OCI-M1 (cell line): ENCODE measurements at regions not wholly inside any gene's neighbourhood (a gene's known extent, or its start where the extent isn't known, plus 50 kb on each side); places are given as distances from the start of the nearest gene placed in this dataset.
A peak's percentile ranks its signal among the peaks of the same experiment; 100 is the strongest.

Experiments
- DNase-seq: peaks from one replicate; lab custom pipeline; 2025; lab: John Stamatoyannopoulos, UW

DNA sequence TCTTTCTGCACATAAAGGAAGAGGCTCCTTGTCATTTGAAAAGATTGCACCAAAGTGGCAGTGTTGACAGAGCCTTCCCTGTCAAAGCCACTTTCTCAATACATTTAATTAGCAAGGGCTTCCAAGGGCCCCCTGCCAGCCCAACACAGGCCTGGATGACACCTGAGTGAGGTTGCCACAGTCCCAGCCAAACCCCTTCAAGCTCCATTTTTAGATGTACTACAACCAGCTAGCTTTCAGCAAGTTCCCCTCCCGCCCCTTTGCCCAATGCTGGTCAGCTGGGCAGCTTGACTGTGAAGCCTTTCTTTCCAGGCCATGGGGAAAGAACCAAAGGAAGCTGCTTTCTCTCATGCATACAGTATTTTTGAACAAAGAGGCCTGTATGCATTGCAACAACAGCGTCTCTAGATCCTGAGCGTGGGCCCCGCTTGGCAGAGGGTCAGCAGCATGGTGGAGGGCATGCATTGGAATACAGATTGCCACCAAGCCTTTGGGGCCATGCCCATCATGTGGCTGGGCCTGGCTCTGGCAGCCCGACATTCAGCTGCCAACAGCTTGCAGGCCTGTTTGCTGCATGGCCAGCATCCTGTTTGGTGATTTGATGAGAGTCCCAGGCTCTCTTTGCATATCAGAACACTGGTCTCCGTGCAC lies 261.1 kb upstream of the GATB start:
- DNase-seq = no peak

DNA sequence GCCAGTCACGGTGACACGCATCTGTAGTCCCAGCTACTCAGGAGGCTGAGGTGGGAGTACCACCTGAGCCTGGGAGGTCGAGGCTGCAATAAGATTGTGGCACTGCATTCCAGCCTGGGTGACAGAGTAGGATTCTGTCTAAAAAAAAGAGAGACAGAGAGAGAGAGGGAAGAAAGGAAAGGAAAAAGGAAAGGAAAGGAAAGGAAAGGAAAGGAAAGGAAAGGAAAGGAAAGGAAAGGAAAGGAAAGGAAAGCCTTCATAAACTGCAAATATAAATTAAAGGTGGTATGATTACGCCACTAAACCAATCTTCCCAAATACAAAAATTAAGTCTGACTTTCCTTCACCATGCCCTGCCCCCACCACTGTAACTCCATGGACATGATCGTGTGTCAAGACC lies 259.3 kb upstream of the GATB start:
- DNase-seq = no peak

DNA sequence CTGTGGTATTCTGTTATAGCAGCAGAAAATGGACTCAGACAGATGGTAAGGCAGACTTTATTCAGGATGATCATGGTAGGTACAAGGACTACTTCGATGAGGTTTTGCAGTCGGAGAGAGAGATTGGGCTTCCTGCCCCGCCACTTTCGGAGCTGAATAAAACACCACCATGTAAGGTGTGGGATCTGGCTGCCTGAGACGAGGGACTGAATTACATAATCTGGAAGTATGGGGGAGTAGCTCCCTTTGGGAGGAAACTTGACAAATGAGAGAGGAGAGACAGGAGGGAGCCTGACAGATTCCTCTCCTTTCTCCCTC lies 255.5 kb upstream of the GATB start:
- DNase-seq = no peak

DNA sequence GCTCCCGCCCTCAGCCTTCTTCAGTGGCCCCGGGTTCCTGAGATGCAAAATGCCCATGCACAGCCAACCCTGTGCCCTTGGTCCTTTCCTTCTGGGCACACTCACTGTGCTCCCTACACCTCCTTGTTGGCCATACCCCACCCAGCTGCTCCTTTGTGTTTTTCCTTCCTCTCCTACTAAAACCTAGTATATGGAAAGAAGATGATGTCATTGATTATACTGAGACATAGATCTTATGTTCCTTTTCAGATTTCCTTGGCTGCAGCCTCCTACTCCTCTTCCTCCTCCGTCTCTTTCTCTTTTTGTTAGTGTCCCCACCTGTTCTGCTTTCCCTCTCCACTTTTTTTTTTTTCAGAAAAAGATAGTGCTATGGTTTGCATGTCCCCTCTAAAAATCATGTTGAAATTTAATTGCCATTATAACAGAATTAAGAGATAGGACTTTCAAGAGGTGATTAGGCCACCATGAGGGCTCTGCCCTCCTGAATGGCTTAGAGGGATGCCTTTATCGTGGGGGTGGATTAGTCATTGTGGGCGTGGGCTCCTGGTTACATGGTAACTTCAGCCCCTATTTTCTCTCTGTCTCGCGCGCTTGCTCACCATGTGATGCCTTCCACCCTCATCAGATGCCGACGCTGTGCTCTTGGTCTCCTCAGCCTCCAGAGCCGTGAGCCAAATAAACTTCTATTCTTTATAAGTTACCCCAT lies 254.9 kb upstream of the GATB start:
- no peak for DNase-seq

DNA sequence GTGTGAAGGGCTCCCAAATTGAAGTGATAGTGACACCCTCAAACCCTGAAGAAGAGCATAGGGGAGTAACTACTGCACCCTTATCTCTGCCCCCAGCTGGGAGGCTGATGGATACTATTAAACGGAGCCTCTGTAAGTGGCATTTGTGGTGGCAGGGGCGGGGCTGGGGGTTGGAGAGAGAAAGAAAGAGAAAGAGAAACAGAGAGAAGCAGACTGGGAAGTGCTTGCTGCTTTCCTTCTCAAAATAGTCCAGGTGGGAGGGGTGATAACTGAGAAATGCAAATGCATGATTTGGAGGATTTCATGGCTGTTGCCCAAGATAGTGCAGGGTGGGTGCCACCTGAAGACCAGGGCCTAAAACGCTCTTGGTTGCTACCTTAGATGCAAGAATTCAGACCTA lies 253.5 kb upstream of the GATB start:
- DNase-seq = peak; percentile 93

DNA sequence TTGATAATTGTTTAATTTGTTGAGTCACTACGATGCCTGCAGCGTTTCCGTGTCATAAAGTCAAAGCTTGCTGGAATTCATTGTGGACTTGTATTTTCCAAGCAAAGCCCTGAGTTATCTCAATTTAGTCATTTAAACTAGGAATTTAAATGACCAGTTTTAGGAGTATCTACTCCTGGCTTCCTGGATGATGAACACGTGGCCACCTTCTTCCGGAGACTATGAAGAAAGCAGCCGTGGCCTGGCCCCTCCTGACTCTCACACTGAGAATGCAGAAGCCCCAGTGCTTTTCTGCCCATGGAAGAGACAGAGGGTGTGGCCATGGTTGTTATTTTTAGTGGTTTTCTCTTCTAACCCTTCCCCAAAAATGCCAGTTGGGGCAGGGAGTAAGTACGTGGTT lies 250.7 kb upstream of the GATB start:
- no peak for DNase-seq

DNA sequence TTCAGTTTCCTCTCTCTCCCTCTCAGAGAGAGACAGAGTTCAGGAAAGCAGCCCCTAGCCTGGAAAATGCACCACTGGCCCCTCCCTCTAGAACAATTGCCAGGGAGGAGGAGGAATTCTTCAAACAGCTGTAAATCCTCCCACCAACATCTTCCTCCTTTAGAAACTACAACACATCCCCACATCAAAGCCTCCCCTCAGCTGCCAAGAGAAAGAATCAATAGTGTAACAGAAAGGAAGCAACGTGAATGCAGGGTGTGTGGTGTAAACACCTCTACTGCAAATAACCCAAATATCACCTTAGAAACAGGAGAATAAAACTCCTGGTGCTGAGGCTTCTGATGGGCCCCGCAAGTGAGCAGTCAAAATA lies 249.9 kb upstream of the GATB start:
- no peak for DNase-seq

DNA sequence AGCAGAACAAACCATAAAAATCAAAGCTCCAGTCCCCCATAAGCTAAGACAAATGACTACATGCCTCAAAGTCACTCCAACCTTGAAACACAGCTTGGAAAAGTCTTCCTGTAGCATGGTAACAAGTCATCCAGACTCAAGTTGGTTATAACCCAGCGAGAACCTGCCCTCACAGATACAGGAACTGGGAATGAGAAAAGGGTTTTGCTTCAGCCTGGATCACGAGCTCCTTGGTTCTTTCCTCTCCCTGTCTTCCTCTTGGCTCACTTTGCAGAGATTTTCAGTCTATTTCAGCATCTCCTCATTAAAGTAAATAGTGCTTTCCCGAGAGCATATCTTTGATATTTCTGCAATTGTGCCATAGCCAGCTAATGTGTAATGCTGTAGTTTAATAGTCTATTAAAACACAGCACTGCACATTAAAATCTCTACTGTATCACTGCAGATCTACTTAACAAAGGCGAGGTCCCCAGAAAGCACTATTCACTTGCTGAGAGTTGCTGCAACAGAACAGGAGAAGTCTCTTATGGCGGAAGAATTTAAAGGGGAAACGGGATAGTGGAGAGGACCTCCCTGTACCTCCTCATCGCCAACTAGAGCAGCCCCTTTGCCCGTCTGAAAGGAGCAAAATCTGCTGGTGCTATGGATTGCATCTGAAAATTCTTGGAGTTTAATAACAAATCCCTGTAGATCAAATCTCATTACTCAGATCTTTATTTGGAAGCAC lies 249.3 kb upstream of the GATB start:
- no peak for DNase-seq

DNA sequence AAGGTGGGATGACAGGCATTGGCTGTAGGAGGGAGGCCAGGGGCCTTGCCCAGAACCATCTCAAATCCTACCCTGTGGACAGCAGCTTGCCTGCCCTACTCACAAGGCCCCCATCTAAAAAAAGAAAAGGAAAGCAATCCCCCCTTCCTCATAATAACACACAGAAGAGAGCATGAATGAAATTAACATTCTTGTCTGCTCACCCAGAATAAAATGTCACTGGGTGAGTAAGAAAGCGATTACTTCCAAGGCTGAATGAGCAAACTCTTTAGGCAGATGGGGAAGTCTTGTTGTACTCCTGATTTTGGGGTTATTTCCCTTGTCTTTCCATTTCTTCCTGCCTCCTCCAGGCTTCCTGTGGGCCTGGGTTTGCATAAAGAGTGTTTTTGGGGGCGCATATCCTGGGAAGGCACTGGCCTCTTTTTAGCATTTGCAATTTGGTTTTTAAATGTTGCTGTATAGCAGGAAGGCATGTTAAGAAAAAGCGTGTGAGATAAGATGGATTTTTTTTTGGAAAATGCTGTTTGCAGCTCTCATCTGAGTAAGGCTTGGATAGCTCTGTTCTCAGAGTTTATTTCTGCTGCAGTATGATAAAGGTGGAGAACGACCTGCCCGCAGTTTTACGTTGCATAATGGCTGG lies 248.3 kb upstream of the GATB start:
- no peak for DNase-seq

DNA sequence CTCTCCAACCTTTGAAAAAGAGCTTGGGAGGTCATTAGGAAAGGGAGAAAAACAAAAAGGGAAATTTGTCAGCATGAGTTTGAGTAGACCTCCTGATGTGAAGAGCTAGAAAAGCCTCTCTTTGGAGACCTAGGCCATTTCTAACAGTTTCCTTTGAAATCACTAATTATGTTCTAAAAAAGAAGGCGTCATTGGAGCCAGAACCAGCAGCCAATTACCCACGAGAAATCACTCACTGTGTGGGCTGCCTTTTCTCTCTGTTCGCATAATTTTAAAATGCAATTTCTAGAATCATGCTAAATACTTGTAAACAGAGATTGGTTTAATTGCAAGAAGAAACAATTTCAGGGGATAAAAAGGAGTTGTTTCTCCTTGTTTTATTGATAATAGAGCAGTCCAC lies 246.3 kb upstream of the GATB start:
- no peak for DNase-seq

DNA sequence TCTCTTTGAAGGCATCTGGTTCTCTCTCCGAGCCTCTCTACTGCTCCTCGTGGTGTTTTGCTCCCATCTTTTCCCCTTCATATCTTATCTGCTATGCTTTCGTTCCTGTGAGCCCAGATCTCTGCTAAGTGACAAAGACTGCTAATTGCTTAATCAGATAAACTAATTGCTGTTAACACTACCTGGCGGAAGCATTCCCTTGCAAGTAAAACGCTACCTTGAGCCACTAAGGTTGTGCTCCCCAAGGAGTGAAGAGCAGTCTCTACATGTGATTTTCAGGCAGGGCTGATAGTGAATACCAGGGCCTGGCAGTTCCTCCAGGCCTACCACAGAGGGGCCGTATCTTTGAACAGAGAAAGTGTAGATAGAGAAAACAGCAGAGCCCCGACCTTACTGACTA lies 244.0 kb upstream of the GATB start:
- DNase-seq = no peak

DNA sequence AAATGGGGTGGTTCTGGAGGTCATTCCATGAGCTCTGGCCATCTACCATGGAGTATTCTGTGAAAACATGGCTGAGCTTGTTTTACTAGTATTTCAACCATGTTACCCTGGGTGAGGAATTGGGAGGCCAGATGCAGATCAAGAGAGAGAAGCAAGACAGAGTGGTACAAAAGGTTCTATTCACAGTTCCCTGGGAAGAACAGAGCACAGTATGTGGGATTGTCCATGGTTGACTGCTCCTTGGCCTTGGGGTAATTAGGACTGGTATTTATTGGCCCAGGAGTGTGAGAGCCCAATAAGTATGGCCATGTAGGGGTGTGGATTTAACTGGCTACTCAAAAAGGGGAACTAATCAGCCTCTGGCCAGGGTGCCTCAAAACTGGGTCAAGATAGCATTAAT lies 239.7 kb upstream of the GATB start:
- no peak for DNase-seq

DNA sequence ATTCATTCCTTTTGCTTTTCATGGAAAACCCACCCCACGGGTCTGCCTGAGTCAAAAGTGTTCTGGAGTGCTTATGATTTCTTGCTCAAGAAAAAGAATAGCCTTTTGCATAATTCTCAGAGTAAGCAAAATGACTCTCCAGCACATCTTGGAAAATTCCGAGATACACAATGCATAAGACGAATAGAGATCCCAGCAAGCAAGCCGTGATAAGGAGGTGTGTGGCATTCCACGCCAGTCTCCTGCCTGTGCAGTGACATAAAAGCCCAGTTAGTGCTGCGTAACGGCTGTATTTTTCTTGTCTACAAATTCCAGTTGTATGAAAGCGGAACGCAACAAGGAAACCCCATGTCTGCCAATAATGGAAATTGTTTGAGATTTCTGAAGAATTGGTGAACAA lies 237.9 kb upstream of the GATB start:
- DNase-seq = no peak

DNA sequence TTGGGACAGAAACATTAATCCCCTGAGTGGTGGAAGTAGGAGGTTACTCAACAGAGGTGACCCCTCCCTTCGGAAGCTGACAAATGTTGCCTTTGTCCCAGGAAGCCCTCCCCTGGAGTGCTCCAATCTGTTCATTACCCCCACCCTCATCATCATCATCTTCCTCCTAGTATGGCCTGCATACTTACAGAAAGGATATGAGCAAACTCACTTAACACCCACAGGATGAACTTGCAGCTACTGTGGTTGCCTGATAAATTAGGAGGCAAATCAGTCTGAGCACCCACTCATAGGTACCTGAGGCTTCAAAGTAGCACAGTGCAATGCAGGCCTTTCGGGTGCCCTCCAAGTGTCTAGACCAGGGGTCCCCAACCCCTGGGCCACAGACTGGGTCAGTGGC lies 236.7 kb upstream of the GATB start:
- no peak for DNase-seq

DNA sequence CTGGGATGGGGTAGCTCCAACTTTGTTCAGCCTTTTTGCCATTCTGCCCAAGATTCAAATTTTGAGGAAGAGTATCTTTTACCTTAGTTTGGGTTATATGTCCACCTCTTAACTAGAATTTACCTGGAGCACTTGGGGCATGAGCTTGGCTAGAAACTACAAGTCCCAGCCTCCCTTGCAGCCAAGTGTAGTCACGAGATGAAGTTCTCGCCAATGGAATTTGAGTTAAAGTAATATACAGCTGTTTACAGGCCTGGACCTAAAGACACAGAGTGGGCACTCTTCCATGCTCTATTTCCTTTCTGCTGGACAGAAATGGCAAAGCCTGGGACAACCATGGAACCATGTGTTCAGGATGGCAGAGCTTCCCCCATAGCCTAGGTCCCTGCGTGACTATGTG lies 233.6 kb upstream of the GATB start:
- DNase-seq = no peak

DNA sequence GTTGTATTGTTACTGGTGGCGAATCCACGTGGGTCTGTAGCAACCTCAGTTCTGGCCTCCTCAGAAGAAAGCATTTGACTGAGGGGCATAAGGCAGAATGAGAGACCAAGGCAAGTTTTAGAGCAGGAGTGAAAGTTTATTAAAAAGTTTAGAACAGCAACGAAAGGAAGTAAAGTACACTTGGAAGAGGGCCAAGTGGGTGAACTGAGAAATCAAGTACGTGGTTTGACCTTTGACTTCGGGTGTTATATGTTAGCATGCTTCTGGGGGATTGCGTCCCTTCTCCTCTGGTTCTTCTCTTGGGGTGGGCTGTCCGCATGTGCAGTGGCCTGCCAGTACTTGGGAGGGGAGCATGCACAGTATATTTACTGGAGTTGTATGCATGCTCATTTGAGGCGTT lies 232.7 kb upstream of the GATB start:
- DNase-seq = no peak

DNA sequence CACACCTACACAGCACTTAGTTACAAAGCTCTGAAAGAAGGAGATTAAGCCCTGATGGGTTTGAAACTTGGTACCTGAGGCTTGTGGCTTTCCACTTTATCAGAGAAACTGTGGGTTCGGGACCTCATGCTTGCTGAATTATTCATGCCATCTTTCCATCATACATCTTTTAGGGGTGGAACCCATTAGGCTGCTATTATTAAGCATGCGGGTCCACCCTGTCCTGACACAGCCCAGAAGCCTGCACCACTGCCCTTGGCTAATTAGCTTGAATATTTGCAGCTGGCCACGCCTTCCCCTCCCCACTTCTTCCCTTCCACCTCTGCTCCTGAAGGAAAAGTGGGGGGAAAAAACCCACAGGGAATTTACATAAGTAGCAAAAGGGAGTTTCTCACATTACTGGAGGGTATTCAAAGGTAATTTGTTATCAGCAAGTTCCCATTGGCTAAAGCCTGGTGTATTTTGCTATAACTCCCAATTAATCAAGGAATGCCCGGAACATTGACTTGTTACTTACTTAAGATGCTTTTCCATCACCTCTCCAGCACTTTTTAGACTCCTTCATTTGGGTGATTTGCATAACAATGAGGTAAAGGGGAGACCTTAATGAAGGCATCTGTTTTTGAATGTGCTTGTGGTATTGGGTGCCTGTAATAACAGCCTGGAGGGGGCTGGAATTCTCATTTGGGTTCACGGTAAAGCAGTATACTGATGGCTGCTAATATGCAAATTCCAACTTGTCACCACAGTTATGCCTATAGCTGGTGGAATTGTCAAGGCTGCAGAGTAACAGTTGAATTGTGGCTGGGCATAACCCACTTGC lies 231.7 kb upstream of the GATB start:
- no peak for DNase-seq

DNA sequence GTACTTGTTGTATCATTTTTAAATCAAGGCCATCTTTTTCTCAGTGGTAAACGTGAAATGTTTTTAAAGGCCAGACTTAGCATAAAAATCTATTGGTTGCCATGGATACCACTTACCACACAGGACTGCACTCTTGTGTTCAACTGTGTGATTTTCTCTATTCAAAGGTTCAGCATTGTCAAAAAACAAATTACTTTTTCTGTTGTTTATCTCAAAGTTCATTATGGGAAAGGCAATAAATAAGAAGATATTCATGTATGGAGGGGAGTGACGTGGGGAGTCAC lies 231.0 kb upstream of the GATB start:
- DNase-seq = no peak

DNA sequence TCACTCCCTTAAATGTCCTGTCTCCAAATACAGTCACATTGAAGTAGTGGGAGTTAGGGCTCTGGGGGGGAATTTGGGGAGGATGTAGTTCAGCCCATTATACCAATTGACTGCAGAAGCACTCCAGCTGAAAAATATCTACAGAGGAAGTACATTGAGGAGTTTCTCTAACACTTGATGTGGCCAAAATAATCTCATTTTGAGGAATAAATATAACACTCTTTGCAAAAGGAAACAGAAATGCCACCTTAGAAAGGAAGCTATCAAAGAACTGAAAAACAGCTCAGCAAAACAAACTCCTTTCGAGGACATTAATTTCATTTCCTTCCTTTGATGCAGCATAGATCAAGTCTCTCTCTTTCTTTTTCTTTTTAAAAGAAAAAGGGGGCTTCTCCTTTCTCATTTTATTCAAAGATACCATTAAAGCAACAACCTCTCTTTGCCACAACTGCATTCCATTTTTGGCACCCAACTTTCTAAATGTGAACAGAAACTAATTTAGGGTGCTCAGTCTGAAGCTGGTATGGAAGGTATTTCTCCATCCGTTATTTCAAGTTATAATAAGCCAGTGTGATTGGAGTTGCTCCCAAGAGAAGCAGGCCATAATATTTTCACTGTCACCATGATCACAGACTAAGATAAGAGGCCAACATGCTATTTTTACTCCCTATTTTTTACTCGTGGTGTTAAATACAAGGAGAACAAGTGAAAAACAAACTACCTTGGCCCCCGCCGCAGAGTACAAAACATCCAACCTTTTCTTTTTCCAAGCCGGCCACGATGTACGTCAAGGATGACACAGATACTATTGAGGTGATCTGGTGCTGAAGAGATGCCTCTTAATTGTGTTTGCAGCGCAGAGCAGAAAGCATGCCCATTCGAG lies 230.4 kb upstream of the GATB start:
- no peak for DNase-seq

DNA sequence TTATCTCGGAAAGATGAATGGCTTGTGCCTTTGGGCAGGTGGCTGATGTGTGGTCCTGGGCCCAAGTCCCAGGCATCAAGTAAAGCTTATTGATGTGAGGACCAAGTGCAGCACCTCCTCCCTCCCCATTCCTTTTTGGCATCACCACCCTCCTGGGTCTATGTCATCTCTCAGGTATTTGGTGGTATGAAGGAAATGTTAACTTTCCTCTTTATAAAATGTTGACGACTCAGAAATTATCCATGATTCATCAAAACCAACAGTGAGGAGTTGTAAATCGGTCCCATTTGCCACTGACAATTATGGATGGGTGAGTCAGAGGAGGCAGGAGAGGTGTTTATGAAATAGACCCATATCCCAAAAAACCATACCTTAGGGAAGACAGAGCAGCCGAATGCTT lies 229.4 kb upstream of the GATB start:
- DNase-seq = no peak

DNA sequence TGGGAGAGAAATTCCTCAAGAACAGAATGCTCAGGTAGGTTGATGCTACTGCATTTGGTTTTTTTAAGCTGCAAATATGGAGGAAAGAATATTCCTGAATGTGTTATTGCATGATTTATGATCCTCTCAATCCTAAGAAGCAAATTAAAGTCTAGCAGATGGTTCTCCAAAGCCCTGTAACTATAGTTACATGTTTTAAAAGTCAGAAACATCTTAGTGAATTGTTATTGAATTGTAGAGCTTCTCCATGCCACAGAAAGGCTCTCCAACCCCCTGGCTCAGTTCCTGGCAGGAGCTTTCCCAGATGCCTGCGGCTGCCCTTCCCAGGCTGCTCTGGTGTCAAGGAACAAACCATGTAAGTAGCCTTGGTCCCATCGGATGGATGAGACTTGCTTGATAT lies 227.8 kb upstream of the GATB start:
- DNase-seq = no peak

DNA sequence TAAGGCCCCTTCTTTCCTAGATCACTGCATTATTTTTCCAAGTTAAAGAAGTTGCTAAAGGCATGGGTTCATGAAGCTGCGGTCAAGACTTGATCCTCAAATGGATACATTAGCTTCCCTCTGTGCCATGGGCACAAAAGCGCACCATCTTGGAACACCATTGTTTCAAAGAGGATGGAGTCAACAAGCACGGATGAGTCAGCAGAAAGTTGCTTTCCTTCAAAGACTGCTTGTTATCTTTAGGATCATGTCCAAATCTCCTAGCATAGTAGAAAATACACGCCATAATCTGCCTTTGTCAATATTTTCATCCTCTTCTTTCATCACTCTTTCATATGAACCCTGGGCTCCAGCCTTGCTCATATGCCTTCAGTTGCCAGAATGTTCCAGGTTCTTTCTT lies 226.8 kb upstream of the GATB start:
- DNase-seq = no peak
